Right atrium auricular region (tissue), 2 donors: ENCODE measurements at regions not wholly inside any gene's neighbourhood (a gene's known extent, or its start where the extent isn't known, plus 50 kb on each side); places are given as distances from the start of the nearest gene placed in this dataset.
"Not testable (repeated sequence)": the region's sequence is repeated elsewhere in the genome, so short reads cannot be mapped to it uniquely, and the experiment has no call there.

ENCODE experiments used
- DNase-seq: peaks from one replicate; pipeline ENCODE4 v3.0.0-alpha.2; 2019; ENCODE audit warnings: low spot score
- H3K27ac ChIP-seq, 2 donors: fragments of 200-600 bp; sonication (generic); 1 replicate in 1 of 2; 2 replicates in 1 of 2; pipeline ENCODE4 v1.5.1; 2016 to 2019
- H3K27me3 ChIP-seq, 2 donors: fragments of 200-600 bp; sonication (generic); one replicate each; pipeline versions ENCODE4 v1.5.1 to v1.6.0; 2017 to 2019
- H3K36me3 ChIP-seq: fragments of 200-600 bp; sonication (generic); one replicate; pipeline ENCODE4 v1.5.1; 2016
- H3K4me1 ChIP-seq, 2 donors: fragments of 200-600 bp; sonication (generic); one replicate each; pipeline versions ENCODE4 v1.5.1 to v1.6.0; 2017 to 2019
- H3K4me3 ChIP-seq, 2 donors: fragments of 200-600 bp; sonication (generic); 1 replicate in 1 of 2; 2 replicates in 1 of 2; pipeline ENCODE4 v1.5.1; 2017 to 2019; ENCODE audit warnings: mild to moderate bottlenecking in 1 of 2, moderate library complexity in 1 of 2
- H3K9me3 ChIP-seq, 2 donors: fragments of 200-600 bp; sonication (generic); one replicate each; pipeline ENCODE4 v1.5.1; 2019
- CTCF ChIP-seq, 2 donors: fragments of 200-600 bp; sonication (generic); IDR thresholded peaks; one replicate each; pipeline ENCODE4 v1.5.1; 2019; ENCODE audit warnings: antibody characterized with exemption in 2 of 2

- H3K36me3 ChIP-seq, result no peaks in the 10 kb centered on the region
- no peaks in the 10 kb centered on the region for H3K9me3 ChIP-seq
- H3K4me1 ChIP-seq, result no peaks in the 10 kb centered on the region
- no peaks in the 10 kb centered on the region for H3K27me3 ChIP-seq
- no peak for TF ChIP-seq CTCF (IDR thresholded peaks at IDR 0.05)
- H3K4me3 ChIP-seq, result no peak overlapping the region
- H3K27ac ChIP-seq, result no peak overlapping the region
- DNase-seq, result no peak
These were observed 169.3 kb upstream of the ETV3 start for GRCh38 chr1:157307491-157307890.

- H3K4me1 ChIP-seq, result no peaks in the 10 kb centered on the region
- H3K9me3 ChIP-seq, result no peaks in the 10 kb centered on the region
These were observed 168.7 kb upstream of the ETV3 start for GRCh38 chr1:157306896-157307295.

GRCh38 chr1:157304271-157304670 is 166.1 kb upstream of the ETV3 start:
- H3K27ac ChIP-seq, result no peak overlapping the region
- no peaks in the 10 kb centered on the region for H3K27me3 ChIP-seq
- no peaks in the 10 kb centered on the region for H3K4me1 ChIP-seq
- no peaks in the 10 kb centered on the region for H3K36me3 ChIP-seq
- DNase-seq, result no peak
- no peak overlapping the region for H3K4me3 ChIP-seq
- no peak for TF ChIP-seq CTCF (IDR thresholded peaks at IDR 0.05)
- no peaks in the 10 kb centered on the region for H3K9me3 ChIP-seq

More at GRCh38 chr1:157306896-157307295, 168.7 kb upstream of the ETV3 start:
- Histone ChIP-seq H3K27me3 (no peaks in the 10 kb centered on the region), H3K27ac (no peak overlapping the region), H3K4me3 (no peak overlapping the region), H3K36me3 (no peaks in the 10 kb centered on the region)
- no peak for DNase-seq
- no peak for TF ChIP-seq CTCF (IDR thresholded peaks at IDR 0.05)

GRCh38 chr1:157302724-157303123 is 164.5 kb upstream of the ETV3 start:
- Histone ChIP-seq H3K27ac (no peak overlapping the region), H3K4me3 (no peak overlapping the region), H3K36me3 (no peaks in the 10 kb centered on the region), H3K27me3 (no peaks in the 10 kb centered on the region), H3K4me1 (no peaks in the 10 kb centered on the region), H3K9me3 (no peaks in the 10 kb centered on the region)
- no peak for TF ChIP-seq CTCF (IDR thresholded peaks at IDR 0.05)
- DNase-seq, result no peak

GRCh38 chr1:157302199-157302497 is 164.0 kb upstream of the ETV3 start:
- no peaks in the 10 kb centered on the region for H3K9me3 ChIP-seq
- TF ChIP-seq CTCF (IDR thresholded peaks at IDR 0.05), result no peak
- H3K36me3 ChIP-seq, result no peaks in the 10 kb centered on the region
- H3K27ac ChIP-seq, result no peak overlapping the region
- H3K4me1 ChIP-seq, result no peaks in the 10 kb centered on the region
- H3K27me3 ChIP-seq, result no peaks in the 10 kb centered on the region
- DNase-seq, result no peak
- no peak overlapping the region for H3K4me3 ChIP-seq

- DNase-seq, result no peak
- no peaks in the 10 kb centered on the region for H3K36me3 ChIP-seq
- no peak overlapping the region for H3K4me3 ChIP-seq
- no peaks in the 10 kb centered on the region for H3K27me3 ChIP-seq
- H3K9me3 ChIP-seq, result no peaks in the 10 kb centered on the region
- no peaks in the 10 kb centered on the region for H3K4me1 ChIP-seq
- H3K27ac ChIP-seq, result no peak overlapping the region
- no peak for TF ChIP-seq CTCF (IDR thresholded peaks at IDR 0.05)
These were observed 163.4 kb upstream of the ETV3 start for GRCh38 chr1:157301477-157302198.

GRCh38 chr1:157294387-157295145 is 156.4 kb upstream of the ETV3 start:
- H3K36me3 ChIP-seq, H3K27me3 ChIP-seq, H3K4me3 ChIP-seq, H3K27ac ChIP-seq, DNase-seq, H3K4me1 ChIP-seq, H3K9me3 ChIP-seq: not testable (repeated sequence)
